IMR-90 (cell line): ENCODE measurements at regions not wholly inside any gene's neighbourhood (a gene's known extent, or its start where the extent isn't known, plus 50 kb on each side); places are given as distances from the start of the nearest gene placed in this dataset.

Experiments
- ATAC-seq: fragments of 200-7000 bp; cut with Tn5 transposase; 2 replicates; pipeline ENCODE4 v1.9.1; 2020; ENCODE audit warnings: low read depth, mild to moderate bottlenecking, moderate library complexity
- BruUV-seq: library from RNA; stranded (reverse); fragments of 400-500 nt; replicated peaks from 2 replicates; lab custom pipeline; 2021; lab: Mats Ljungman, UMichigan
- CTCF ChIA-PET: fragments of 300-600 bp; formaldehyde crosslinking; extraction: SDS; loops from one replicate; lab custom pipeline; 2021; ENCODE audit warnings: antibody characterized with exemption; lab: Yijun Ruan, JAX
- POLR2A ChIA-PET: fragments of 300-600 bp; sonication (Branson Sonifier 250); formaldehyde crosslinking; loops from one replicate; lab custom pipeline; 2022; ENCODE audit warnings: antibody characterized with exemption; ENCODE audit not compliant: unreplicated experiment; lab: Charles Lee
- DNase-seq: peaks from one replicate; pipeline ENCODE4 v3.0.0; 2013
- H2AFZ ChIP-seq: replicated peaks from 2 replicates; pipeline ENCODE3; 2013; ENCODE audit warnings: low read length, mild to moderate bottlenecking; ENCODE audit not compliant: poor library complexity
- H2AK5ac ChIP-seq: 2 replicates; pipeline ENCODE4 v1.6.1; 2013; ENCODE audit warnings: low read depth, low read length, inconsistent platforms
- H2AK9ac ChIP-seq: replicated peaks from 2 replicates; pipeline ENCODE3; 2013; ENCODE audit warnings: mild to moderate bottlenecking, low read depth, low read length, moderate library complexity; ENCODE audit not compliant: poor library complexity
- H2BK120ac ChIP-seq: 2 replicates; pipeline ENCODE4 v1.6.1; 2013; ENCODE audit warnings: low read depth, low read length, inconsistent platforms
- H2BK15ac ChIP-seq: 3 replicates; pipeline ENCODE4 v1.6.1; 2013; ENCODE audit warnings: low read depth, low read length, inconsistent platforms
- H2BK20ac ChIP-seq: 2 replicates; pipeline ENCODE4 v1.6.1; 2013; ENCODE audit warnings: low read depth, mild to moderate bottlenecking, inconsistent platforms, low read length, moderate library complexity
- H2BK5ac ChIP-seq: 2 replicates; pipeline ENCODE4 v1.6.1; 2013; ENCODE audit warnings: mild to moderate bottlenecking, low read depth, low read length, inconsistent platforms; ENCODE audit not compliant: poor library complexity, severe bottlenecking
- H3K14ac ChIP-seq: replicated peaks from 2 replicates; pipeline ENCODE4 v1.6.1; 2013; ENCODE audit warnings: low read depth, low read length, inconsistent platforms
- H3K18ac ChIP-seq: 2 replicates; pipeline ENCODE4 v1.6.1; 2013; ENCODE audit warnings: low read depth, low read length, control low read depth
- H3K23ac ChIP-seq: 2 replicates; pipeline ENCODE4 v1.6.1; 2013; ENCODE audit warnings: low read depth, low read length, inconsistent platforms
- H3K27ac ChIP-seq: 2 replicates; pipeline ENCODE4 v1.5.1; 2013; ENCODE audit warnings: mild to moderate bottlenecking, control low read depth, low read length; ENCODE audit not compliant: insufficient read depth
- H3K27me3 ChIP-seq: 2 replicates; pipeline ENCODE4 v1.6.1; 2013; ENCODE audit warnings: low read length; ENCODE audit not compliant: control insufficient read depth, insufficient read depth
- H3K36me3 ChIP-seq: 2 replicates; pipeline ENCODE4 v1.6.1; 2013; ENCODE audit warnings: low read length, mixed read lengths; ENCODE audit not compliant: control insufficient read depth, insufficient read depth
- H3K4ac ChIP-seq: 2 replicates; pipeline ENCODE4 v1.6.1; 2013; ENCODE audit warnings: low read depth, low read length, inconsistent platforms
- H3K4me1 ChIP-seq: 2 replicates; pipeline ENCODE4 v1.6.1; 2013; ENCODE audit warnings: low read length, mixed read lengths; ENCODE audit not compliant: control insufficient read depth, insufficient read depth
- H3K4me2 ChIP-seq: 2 replicates; pipeline ENCODE4 v1.6.1; 2013; ENCODE audit warnings: low read depth, mild to moderate bottlenecking, control low read depth, low read length, moderate library complexity
- H3K4me3 ChIP-seq: 2 replicates; pipeline ENCODE4 v1.5.1; 2013; ENCODE audit warnings: low read depth, mild to moderate bottlenecking, control low read depth, low read length, moderate library complexity; ENCODE audit not compliant: insufficient read depth
- H3K56ac ChIP-seq: 2 replicates; pipeline ENCODE4 v1.6.1; 2013; ENCODE audit warnings: low read length, inconsistent platforms; ENCODE audit not compliant: insufficient read depth; ENCODE audit errors: extremely low read depth
- H3K79me1 ChIP-seq, 2 experiments: 2 replicates each; pipeline ENCODE4 v1.6.1; 2013; ENCODE audit warnings: low read length in 2 of 2, inconsistent platforms in 1 of 2, low read depth in 1 of 2
- H3K9ac ChIP-seq: 2 replicates; pipeline ENCODE4 v1.6.1; 2013; ENCODE audit warnings: low read depth, low read length, control low read depth
- H3K9me1 ChIP-seq: 2 replicates; pipeline ENCODE4 v1.6.1; 2013; ENCODE audit warnings: low read length, inconsistent platforms; ENCODE audit not compliant: insufficient read depth
- H3K9me3 ChIP-seq: 2 replicates; pipeline ENCODE4 v1.6.1; 2013; ENCODE audit warnings: low read length; ENCODE audit not compliant: control insufficient read depth, insufficient read depth
- H4K20me1 ChIP-seq: 2 replicates; pipeline ENCODE4 v1.6.1; 2013; ENCODE audit warnings: low read length, inconsistent platforms; ENCODE audit not compliant: insufficient read depth
- H4K5ac ChIP-seq: 2 replicates; pipeline ENCODE4 v1.6.1; 2013; ENCODE audit warnings: mild to moderate bottlenecking, low read depth, low read length, control low read depth
- H4K8ac ChIP-seq, 2 experiments: 2 replicates each; pipeline ENCODE4 v1.6.1; 2013; ENCODE audit warnings: low read depth in 2 of 2, low read length in 2 of 2, control low read depth in 1 of 2, inconsistent platforms in 1 of 2
- H4K91ac ChIP-seq: 2 replicates; pipeline ENCODE4 v1.6.1; 2013; ENCODE audit warnings: low read depth, low read length, inconsistent platforms; ENCODE audit not compliant: insufficient read depth
- NFE2L2 ChIP-seq: fragments of 150-350 bp; IDR thresholded peaks from 2 replicates; pipeline ENCODE4 v1.6.1; 2016; ENCODE audit warnings: low read depth, mild to moderate bottlenecking, low read length
- WGBS, 2 experiments: methylation state at CpG; one replicate each; pipeline versions ENCODE4 v1.1.5 to v1.1.7; 2013; ENCODE audit warnings: missing lambda C conversion rate in 2 of 2; ENCODE audit not compliant: insufficient read length in 1 of 2; ENCODE audit errors: extremely low coverage in 2 of 2; 5-methylcytosine and 5-hydroxymethylcytosine counted together
- dilution Hi-C: fragments of 300-500 bp; cut with HindIII; formaldehyde crosslinking; loops from one replicate; pipeline ENCODE4 v1.14.3; 2018; ENCODE audit warnings: low sequenced_read_pairs; ENCODE audit not compliant: unreplicated experiment
- in situ Hi-C: fragments of 300-500 bp; cut with MboI; formaldehyde crosslinking; loops from 3 replicates; pipeline ENCODE4 v1.14.3; 2019; ENCODE audit warnings: low sequenced_read_pairs, inconsistent platforms, mixed read lengths
- intact Hi-C: fragments of 100-400 bp; cut with micrococcal nuclease; formaldehyde crosslinking; loops from 2 replicates; pipeline ENCODE4 v1.10.0; 2022

DNA sequence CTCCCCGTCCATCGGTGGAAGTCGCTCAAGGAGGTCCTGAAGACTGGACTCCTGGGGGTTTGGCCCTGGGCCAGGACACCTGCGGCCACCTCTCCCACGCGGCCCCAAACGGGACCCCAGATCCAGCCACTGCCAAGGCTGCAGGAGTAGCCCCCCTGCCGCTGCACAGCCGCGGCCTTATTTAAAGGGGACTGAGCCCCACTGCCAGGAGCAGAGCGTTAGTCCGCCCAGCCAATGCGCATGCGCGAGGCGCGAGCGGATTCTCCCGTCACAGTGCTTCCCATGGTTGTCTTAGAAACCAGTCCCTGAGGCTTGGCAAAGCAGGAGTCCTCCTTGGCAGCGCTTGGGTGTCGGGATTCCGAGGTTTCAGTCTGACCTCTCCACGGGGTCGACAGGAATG is 320.0 kb downstream of the ZNF716 start:
- Histone ChIP-seq H4K8ac (no peak overlapping the region), H4K5ac (no peak overlapping the region), H3K4me2 (no peak overlapping the region), H3K56ac (no peak overlapping the region), H3K9ac (no peak overlapping the region), H4K91ac (no peak overlapping the region), H3K4me1 (no peaks in the 10 kb centered on the region), H2AK9ac (no peak overlapping the region), H3K18ac (no peak overlapping the region), H2BK15ac (no peak overlapping the region), H2AFZ (no peak overlapping the region), H3K4me3 (no peak overlapping the region), H3K4ac (no peak overlapping the region), H3K23ac (no peak overlapping the region), H4K20me1 (no peaks in the 10 kb centered on the region), H3K27me3 (no peaks in the 10 kb centered on the region), H3K9me1 (no peaks in the 10 kb centered on the region), H3K14ac (no peak overlapping the region), H2BK20ac (no peak overlapping the region), H3K27ac (no peak overlapping the region), H3K36me3 (no peaks in the 10 kb centered on the region), H3K9me3 (peaks cover 17% of the 10 kb centered on the region), H2AK5ac (no peak overlapping the region), H2BK120ac (no peak overlapping the region), H2BK5ac (no peak overlapping the region), H3K79me1 (no peaks in the 10 kb centered on the region)
- in situ Hi-C loops = no loop called here
- dilution Hi-C loops = no loop called here
- WGBS, 2 experiments = 53% methylated on average over 7 of the region's 24 CpGs; no CpG with 5 or more reads in 1 of the 2 experiments
- POLR2A ChIA-PET = no interaction called here
- ATAC-seq = no peak
- TF ChIP-seq NFE2L2 = no peak
- intact Hi-C loops = no loop called here
- DNase-seq = no peak
- CTCF ChIA-PET = no interaction called here
- no TSS peak for BruUV-seq
